Spleen (tissue), 11 donors: ENCODE measurements at regions not wholly inside any gene's neighbourhood (a gene's known extent, or its start where the extent isn't known, plus 50 kb on each side); places are given as distances from the start of the nearest gene placed in this dataset.

Experiments
- DNase-seq: peaks from one replicate; pipeline ENCODE4 v3.0.0-alpha.2; 2020
- H3K27ac ChIP-seq, 8 donors: fragments of 200-600 bp; sonication (generic) in 7 of 8; 1 replicate in 4 of 8; 2 replicates in 4 of 8; pipeline versions ENCODE4 v1.5.0 to v1.8.0; 2016 to 2021; ENCODE audit warnings: inconsistent platforms in 4 of 8, mild to moderate bottlenecking in 4 of 8, moderate library complexity in 1 of 8
- H3K27me3 ChIP-seq, 7 donors: fragments of 200-600 bp; sonication (generic) in 6 of 7; replicated peaks in 1 of 7; 1 replicate in 4 of 7; 2 replicates in 3 of 7; pipeline versions ENCODE4 v1.5.0 to v1.8.0; 2016 to 2021; ENCODE audit warnings: inconsistent platforms in 3 of 7, mild to moderate bottlenecking in 1 of 7
- H3K36me3 ChIP-seq, 6 donors: fragments of 200-600 bp; sonication (generic) in 5 of 6; 1 replicate in 4 of 6; 2 replicates in 2 of 6; pipeline versions ENCODE4 v1.5.0 to v1.8.0; 2016 to 2021; ENCODE audit warnings: inconsistent platforms in 2 of 6
- H3K4me1 ChIP-seq, 6 donors: fragments of 200-600 bp; sonication (generic) in 5 of 6; 1 replicate in 3 of 6; 2 replicates in 3 of 6; pipeline versions ENCODE4 v1.5.0 to v1.8.0; 2016 to 2021; ENCODE audit warnings: inconsistent platforms in 3 of 6
- H3K4me3 ChIP-seq, 8 donors: fragments of 200-600 bp; sonication (generic) in 7 of 8; 1 replicate in 4 of 8; 2 replicates in 4 of 8; pipeline versions ENCODE4 v1.5.0 to v1.8.0; 2016 to 2021; ENCODE audit warnings: inconsistent platforms in 4 of 8, mild to moderate bottlenecking in 4 of 8, moderate library complexity in 2 of 8
- H3K9me3 ChIP-seq, 8 donors: fragments of 200-600 bp; sonication (generic) in 7 of 8; 1 replicate in 4 of 8; 2 replicates in 4 of 8; pipeline versions ENCODE4 v1.5.0 to v1.8.0; 2016 to 2021; ENCODE audit warnings: inconsistent platforms in 4 of 8
- POLR2A ChIP-seq, 3 donors: fragments of 450-650 bp; IDR thresholded peaks; one replicate each; pipeline ENCODE4 v1.5.1; 2017; ENCODE audit warnings: antibody characterized with exemption in 3 of 3, mild to moderate bottlenecking in 1 of 3
- POLR2AphosphoS5 ChIP-seq, 3 donors: sonication (generic); formaldehyde crosslinking; IDR thresholded peaks; one replicate each; pipeline ENCODE4 v1.5.1; 2017; ENCODE audit warnings: antibody characterized with exemption in 3 of 3
- WGBS, 5 donors: extraction: QIAGEN DNeasy Blood & Tissue Kit in 3 of 5; methylation state at CpG; one replicate each; pipeline versions ENCODE4 v1.1.5 to v1.1.7; 2013 to 2018; 5-methylcytosine and 5-hydroxymethylcytosine counted together
- intact Hi-C: fragments of 100-400 bp; cut with DNase I; formaldehyde crosslinking; loops from one replicate; pipeline ENCODE4 v1.15.0; 2023; ENCODE audit warnings: low total_unique reads
- TF ChIP-seq, protein P1 (sequence below), 11 experiments: fragments of 200-600 bp in 7 of 11; fragments of 450-650 bp in 4 of 11; sonication (generic) in 4 of 11; IDR thresholded peaks in 8 of 11; conservative IDR thresholded peaks in 3 of 11; 1 replicate in 7 of 11; 2 replicates in 4 of 11; pipeline versions ENCODE4 v1.4.0 to v1.8.0; 2016 to 2021; ENCODE audit warnings: antibody characterized with exemption in 11 of 11, inconsistent platforms in 4 of 11, mild to moderate bottlenecking in 1 of 11
- donor health status: healthy with polysubstance abuse.
- donor health status: DM: no; HTN: no; CAD: no; lungs with moderate emphysema.
- donor health status: DM: no; HTN: no; CAD: no.
- donor health status: Bipolar disorder and iron deficiency.
- donor health status: healthy.
- donor health status: DM: no; HTN: no; CAD: no.
- donor health status: DM: yes; HTN: yes; CAD: no.

DNA sequence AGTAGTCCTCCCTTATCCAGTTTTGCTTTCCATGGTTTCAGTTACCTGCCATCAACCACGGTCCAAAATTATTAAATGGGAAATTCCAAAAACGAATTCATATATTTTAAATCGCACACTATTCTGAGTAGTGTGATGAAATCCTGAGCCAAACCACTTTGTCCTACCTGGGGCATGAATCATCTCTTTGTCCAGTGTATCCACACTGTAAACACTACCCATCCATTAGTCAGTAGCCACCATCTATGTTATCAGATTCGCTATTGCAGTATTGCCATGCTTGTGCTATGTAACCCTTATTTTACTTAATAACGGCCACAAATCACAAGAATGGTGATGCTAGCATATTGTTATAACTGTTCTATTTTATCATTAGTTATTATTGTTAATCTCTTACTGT, 704.6 kb downstream of the SMARCA1 start:
- H3K9me3 ChIP-seq = no peaks in the 10 kb centered on the region
- TF ChIP-seq POLR2A (IDR thresholded peaks at IDR 0.05) (no peak), POLR2AphosphoS5 (IDR thresholded peaks at IDR 0.05) (no peak)
- TF ChIP-seq, protein P1, sequence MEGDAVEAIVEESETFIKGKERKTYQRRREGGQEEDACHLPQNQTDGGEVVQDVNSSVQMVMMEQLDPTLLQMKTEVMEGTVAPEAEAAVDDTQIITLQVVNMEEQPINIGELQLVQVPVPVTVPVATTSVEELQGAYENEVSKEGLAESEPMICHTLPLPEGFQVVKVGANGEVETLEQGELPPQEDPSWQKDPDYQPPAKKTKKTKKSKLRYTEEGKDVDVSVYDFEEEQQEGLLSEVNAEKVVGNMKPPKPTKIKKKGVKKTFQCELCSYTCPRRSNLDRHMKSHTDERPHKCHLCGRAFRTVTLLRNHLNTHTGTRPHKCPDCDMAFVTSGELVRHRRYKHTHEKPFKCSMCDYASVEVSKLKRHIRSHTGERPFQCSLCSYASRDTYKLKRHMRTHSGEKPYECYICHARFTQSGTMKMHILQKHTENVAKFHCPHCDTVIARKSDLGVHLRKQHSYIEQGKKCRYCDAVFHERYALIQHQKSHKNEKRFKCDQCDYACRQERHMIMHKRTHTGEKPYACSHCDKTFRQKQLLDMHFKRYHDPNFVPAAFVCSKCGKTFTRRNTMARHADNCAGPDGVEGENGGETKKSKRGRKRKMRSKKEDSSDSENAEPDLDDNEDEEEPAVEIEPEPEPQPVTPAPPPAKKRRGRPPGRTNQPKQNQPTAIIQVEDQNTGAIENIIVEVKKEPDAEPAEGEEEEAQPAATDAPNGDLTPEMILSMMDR (IDR thresholded peaks at IDR 0.05 in 8 of 11, conservative IDR thresholded peaks at IDR 0.05 in 3 of 11) = no peak
- no peak overlapping the region for H3K4me3 ChIP-seq
- H3K36me3 ChIP-seq = no peaks in the 10 kb centered on the region
- H3K27me3 ChIP-seq = no peaks in the 10 kb centered on the region
- no peaks in the 10 kb centered on the region for H3K4me1 ChIP-seq
- no peak overlapping the region for H3K27ac ChIP-seq
- intact Hi-C loops = no loop called here
- WGBS, 5 donors = 74 to 89% (median 86%) methylated on average over 5 of the region's 5 CpGs
- DNase-seq = no peak

DNA sequence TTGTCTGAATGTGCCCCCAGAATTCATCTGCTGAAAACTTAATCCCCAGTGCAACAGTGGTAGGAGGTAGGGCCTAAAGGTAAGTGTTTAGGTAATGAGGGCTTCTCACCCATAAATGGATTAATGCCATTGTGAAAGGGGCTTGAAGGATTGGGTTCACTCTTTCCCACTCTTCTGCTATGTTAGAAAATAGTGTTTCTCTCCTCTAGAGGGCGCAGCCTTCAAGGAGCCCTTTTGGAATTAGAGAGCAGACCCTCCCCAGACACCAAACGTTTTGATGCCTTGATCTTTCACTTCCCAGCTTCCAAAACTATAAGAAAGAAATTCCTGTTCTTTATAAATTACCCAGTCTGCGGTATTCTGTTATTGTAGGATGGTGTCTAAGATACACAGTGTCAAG, 706.4 kb downstream of the SMARCA1 start:
- Histone ChIP-seq H3K27ac (no peak overlapping the region), H3K36me3 (no peaks in the 10 kb centered on the region), H3K27me3 (no peaks in the 10 kb centered on the region), H3K9me3 (no peaks in the 10 kb centered on the region), H3K4me1 (no peaks in the 10 kb centered on the region), H3K4me3 (no peak overlapping the region)
- DNase-seq = no peak
- WGBS, 5 donors = 4 to 18% (median 10%) methylated on average over 3 of the region's 3 CpGs
- TF ChIP-seq, protein P1 (IDR thresholded peaks at IDR 0.05 in 8 of 11, conservative IDR thresholded peaks at IDR 0.05 in 3 of 11) = no peak
- TF ChIP-seq POLR2A (IDR thresholded peaks at IDR 0.05) = no peak
- intact Hi-C loops = no loop called here

DNA sequence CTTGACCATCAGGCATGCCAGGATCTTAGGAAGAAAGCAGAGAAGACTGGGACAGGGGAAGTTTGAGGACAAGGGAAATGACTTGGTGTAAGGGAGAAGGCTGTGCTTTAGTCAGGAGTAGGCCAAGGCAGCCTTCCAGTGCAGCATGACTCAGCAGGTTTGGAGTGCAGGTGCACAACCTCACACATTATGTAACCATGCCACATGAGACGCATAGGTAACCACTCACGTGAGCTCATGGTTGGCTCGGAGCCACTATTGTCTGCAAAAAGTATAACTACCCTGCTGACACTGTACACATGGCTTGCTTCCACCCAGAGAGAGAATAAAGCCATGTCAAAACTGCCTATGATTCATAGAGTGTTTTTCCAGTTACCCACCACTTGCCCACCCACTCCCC, 715.9 kb downstream of the SMARCA1 start:
- Histone ChIP-seq H3K36me3 (no peaks in the 10 kb centered on the region), H3K27me3 (no peaks in the 10 kb centered on the region), H3K4me3 (no peak overlapping the region), H3K9me3 (peaks cover 0 to 20% (median 7%) of the 10 kb centered on the region in 8 donors), H3K4me1 (no peaks in the 10 kb centered on the region), H3K27ac (no peak overlapping the region)
- intact Hi-C loops = no loop called here
- 62 to 97% (median 76%) methylated on average over 3 of the region's 3 CpGs for WGBS, 5 donors
- no peak for DNase-seq
- TF ChIP-seq, protein P1 (IDR thresholded peaks at IDR 0.05 in 8 of 11, conservative IDR thresholded peaks at IDR 0.05 in 3 of 11) = no peak
- TF ChIP-seq POLR2AphosphoS5 (IDR thresholded peaks at IDR 0.05) (no peak), POLR2A (IDR thresholded peaks at IDR 0.05) (no peak)

DNA sequence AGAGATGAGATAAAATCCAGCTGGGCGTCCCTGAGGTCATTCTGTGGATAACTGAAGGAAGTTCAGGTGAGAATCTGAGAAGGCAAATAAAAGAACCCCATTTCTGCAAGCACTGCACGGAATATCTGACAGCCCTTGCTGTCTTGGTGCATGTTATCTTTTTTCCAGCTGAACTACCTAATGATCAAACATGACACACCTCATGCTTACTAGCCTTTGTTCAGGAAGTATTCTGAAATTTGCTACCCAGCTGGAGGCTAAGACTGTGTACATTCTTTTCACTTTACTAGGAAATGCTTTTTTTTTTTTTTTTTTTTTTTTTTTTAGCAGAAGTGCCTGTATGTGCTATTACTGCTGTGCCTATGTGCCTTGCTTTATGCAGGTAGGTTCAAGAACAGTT, 718.1 kb downstream of the SMARCA1 start:
- Histone ChIP-seq H3K27ac (no peak overlapping the region), H3K4me3 (no peak overlapping the region), H3K9me3 (peaks cover 0 to 20% (median 7%) of the 10 kb centered on the region in 8 donors), H3K27me3 (no peaks in the 10 kb centered on the region), H3K36me3 (no peaks in the 10 kb centered on the region), H3K4me1 (no peaks in the 10 kb centered on the region)
- no peak for DNase-seq
- 45 to 79% (median 69%) methylated on average over 2 of the region's 2 CpGs for WGBS, 5 donors
- intact Hi-C loops = no loop called here
- TF ChIP-seq, protein P1 (IDR thresholded peaks at IDR 0.05 in 8 of 11, conservative IDR thresholded peaks at IDR 0.05 in 3 of 11) = no peak
- TF ChIP-seq POLR2AphosphoS5 (IDR thresholded peaks at IDR 0.05) (no peak), POLR2A (IDR thresholded peaks at IDR 0.05) (no peak)
